ENCODE measurements at regions not wholly inside any gene's neighbourhood (a gene's known extent, or its start where the extent isn't known, plus 50 kb on each side); places are given as distances from the start of the nearest gene placed in this dataset.

DNA sequence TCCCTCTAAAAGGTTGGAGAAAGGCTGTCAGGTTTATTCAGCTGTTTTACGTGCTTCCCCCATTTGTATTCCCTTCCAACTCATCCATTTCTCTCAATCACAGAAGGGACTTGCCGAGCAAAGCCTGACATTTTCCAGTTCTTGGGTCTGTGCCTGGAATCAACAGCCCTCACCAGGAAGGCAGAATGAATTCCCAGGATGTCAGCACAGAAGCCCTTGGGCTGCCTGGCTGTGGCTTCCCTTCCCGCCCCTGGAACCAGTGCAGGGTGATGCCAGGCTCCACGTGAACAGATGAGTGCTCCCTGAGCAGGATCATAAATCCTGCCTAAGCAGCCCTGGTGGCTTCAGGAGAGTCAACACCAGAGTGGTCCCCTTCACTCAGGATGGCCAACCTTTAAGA lies 86.1 kb upstream of the CD83 start:
- DNase-seq (ENCODE audit: low read depth): no peak

DNA sequence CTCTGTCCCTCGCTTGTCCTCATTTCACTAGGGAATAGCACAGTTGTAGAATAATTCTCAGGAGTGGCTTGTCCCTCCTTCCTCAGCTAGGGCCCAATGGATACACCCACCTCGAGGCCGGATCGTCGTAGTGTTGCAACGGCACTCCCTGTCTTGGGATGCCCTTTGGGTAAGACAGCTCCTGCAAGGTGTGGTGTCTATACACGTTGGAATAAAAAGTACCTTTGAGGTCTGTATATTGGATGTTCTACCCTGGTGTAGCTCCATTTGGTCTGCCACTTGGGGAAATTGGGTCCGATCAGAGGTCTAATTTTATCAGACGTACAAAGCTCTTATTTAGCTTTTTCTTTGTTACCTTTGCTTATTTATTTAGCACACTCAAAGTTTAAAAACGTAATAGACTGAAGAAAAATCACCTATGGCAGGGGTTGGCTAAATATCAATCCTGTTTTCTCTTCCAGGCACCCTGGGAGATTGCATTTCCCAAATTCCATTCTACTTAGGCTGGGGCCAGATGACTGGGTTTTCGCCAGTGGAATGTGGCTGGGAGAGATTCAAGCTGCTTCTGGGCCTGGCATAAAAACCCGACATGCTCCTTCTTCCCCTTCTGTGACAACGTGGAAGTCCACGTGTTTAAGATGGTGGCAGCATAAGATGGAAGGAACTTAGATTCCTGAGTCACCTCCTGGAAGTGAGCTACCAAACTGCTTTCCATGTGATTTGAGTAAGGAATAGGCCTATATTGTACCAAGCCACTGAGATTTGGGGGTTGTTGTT lies 82.3 kb upstream of the CD83 start:
- DNase-seq (ENCODE audit: low read depth): no peak

DNA sequence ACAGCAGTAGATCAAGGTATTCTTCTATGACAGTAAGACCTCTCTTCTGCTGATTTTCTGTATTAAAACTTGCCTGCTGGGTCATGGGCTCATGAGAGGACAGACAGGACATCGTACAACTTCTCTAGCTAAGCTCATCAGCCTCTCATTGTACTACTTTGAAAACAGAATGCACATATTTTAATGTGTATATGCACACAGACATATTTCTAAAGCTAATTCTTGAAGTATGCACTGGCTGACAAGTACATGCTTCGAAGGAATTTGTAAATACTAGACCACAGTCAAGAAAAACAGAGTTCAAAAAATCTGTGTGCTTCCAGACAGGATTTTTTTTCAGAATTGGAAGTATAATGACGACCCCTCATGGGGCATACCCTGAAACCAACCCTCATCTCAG lies 81.7 kb upstream of the CD83 start:
- no peak for DNase-seq (ENCODE audit: low read depth)

DNA sequence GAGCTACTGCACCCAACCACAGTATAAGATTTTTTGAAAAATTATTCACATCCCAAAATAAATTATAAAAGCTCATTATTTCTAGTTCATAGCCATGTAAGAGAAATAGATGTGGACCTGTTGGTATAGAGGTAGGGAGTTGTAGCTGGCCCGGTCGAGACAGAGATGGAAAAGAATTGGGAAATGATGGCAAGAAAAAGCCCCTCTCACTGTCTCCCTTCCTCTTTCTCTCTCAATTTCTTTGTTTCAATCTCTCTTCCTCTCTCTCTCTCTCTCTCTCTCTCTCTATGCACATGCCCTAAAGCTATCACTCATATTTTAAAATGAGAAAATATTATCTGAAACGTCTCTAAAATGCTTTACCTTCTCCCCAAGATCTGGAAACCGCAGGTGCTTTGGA lies 80.7 kb upstream of the CD83 start:
- DNase-seq (ENCODE audit: low read depth): no peak

DNA sequence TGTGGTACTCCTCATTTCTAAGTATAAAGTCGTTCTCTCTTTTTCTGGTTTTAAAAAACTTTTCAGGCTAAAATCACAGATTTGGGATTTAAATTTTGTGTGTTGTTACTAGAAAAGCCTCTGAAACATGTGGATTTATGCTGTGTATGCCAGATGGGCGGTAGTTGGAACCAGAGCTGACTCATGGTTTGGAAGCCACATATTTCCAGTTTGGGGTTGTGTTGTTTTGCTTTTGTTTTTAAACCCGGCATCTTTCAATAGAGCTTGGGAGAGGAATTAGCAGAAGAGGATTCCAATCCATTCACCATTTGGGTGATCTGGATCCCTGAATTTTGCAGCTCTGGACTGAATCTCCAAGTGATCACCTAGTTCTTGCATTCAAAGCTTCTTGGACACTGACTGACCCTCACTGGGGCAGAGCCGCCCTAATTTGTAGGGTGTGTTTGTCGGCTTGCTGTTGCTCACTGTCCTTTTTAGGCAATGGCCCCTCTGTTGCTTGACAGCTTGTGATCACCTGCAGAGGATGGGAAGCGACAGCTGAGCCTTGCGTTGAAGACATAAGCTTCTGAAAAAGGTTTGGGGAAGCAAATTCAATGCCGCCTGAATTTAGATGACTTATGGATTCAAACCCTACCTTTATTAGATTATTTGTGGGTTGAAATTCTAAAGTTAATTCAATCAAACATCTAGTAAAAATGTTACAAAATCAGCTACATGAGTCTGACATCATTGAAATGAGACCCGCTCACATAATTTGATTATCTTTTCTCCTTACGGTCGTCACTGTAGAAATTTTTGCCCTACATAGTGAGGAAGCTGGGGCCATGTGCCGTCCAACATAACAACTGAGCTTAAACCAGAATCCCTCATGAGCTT lies 79.9 kb upstream of the CD83 start:
- DNase-seq (ENCODE audit: low read depth): no peak

DNA sequence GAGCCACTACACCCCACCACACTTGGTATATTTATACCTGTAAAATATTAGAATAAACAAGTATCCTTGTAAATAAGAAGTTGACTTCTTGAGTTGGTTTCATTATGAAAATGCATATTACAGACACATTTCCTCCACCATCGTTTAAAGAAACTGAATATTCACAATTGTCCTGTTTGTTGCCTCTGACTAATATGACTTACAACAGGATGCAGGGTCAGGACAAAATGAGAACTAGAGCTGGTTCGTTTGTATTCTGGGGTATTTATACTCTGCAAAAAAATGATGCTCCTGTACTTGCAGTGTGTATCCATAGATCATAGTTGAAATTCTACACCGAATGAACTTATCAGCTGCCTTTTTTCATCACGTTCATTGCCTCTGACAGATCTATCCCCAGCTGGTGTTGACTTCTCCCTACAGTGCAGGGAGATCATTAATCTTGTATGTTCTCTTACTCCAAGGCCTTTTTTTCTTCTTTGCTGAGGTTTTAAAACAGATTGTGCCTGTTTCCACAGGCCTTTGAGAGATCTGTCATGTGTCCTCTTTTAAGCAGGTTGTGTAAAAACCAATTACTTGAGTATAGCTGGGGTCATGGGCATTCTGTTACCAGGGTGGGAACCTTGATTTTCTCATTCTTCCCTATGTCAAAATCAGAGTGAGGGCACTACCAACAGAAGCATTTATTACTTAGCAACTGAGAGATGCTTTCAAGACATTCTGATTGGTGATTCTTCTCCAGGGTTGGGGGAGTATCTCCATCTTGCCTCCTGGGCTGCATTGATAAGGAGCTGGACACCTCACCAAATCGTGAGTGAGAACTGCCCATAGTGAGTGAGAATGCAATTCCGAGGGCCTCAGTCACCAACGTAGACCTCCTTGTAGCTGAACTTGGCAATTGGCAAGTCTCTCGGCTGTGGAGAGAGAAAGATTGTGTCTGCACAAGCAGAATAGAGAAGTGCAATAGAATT lies 78.8 kb upstream of the CD83 start:
- DNase-seq (ENCODE audit: low read depth): no peak

DNA sequence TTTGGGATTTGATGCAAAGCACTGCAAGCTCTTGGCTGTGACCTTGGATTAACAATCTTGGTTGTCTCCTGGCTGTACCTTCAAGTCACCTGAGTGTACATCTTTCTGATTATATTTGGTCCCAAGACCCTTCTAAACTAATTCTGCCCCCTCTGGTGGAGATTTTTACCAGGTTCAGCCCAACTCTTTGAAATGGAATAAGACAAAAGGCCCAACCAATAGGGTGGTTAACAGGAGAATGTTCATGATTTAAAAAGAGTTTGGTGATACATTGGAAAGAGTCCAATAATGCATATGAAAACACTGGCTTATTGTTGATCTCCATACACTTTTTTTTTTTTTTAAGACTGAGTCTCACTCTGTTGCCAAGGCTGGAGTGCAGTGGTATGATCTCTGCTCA lies 77.5 kb upstream of the CD83 start:
- no peak for DNase-seq (ENCODE audit: low read depth)

DNA sequence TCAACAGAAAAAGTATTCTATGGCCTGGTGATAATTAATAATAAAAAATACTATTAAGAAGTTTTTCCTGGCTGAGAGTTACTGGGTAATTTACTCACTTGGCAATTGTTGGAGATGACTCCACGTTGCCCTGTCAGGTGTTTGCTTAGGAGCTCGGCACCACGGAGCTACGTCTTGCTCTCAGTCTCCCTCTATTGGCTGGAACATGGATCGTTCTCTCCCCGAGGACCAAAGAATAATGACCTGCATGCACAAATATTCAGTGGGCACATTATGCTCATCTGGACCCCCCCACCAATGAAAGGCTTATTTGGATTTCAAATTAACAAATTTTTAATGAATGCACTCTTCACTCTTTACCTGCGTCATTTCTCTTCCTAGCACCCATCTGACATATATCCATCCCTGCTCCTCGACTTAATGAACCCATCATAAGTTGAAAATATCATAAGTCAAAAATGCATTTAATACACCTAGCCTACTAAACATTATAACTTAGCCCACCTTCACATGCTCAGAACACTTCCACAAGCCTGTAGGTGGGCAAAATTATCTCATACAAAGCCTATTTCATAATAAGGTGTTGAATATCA lies 71.0 kb upstream of the CD83 start:
- DNase-seq (ENCODE audit: low read depth): peak; percentile 15

DNA sequence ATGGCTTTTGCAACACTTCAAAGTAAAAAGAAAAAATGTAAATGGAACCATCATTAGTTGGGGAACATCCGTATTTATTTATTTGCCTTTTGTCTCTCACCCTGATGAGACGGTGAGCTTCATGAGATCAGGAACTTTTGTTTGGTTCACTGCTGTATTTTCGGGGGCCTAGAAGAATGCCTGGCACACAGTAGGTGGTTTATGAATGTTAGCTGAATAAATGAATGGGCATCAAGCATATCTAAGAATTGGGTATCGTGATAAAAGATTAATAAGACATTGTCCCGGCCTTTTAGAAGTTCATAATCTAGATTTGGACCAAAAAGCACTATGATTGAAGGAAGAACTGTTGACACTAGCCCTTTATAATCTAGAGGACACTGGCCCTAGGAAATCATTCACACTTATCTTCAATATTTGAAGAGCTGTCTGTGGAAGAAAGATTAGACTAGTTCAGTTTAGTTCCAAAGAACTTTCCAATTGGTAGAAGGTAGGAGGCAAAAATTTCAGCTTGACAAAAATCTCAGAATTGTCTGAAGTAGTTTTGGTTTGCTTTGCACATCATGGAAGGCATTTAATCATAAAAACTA lies 70.3 kb upstream of the CD83 start:
- no peak for DNase-seq (ENCODE audit: low read depth)

DNA sequence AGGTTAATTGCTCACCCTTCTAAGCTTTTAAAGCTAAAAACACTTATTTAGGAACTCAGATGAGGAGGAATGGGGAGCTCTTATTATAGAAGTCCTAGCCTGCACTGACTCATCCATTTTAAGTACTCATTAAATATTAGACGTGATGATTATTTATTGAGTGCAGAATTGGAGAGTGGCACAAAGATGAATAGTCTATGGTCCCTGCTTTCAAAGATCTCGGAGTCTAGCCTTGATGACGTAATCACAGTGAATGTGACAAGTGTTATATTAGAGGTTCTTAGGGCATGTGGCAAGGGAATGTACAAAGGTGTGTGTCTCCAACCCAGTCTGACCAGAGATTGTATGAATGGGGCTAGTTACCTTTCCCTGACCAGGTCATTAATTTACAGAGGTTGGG lies 68.7 kb upstream of the CD83 start:
- DNase-seq (ENCODE audit: low read depth): no peak

DNA sequence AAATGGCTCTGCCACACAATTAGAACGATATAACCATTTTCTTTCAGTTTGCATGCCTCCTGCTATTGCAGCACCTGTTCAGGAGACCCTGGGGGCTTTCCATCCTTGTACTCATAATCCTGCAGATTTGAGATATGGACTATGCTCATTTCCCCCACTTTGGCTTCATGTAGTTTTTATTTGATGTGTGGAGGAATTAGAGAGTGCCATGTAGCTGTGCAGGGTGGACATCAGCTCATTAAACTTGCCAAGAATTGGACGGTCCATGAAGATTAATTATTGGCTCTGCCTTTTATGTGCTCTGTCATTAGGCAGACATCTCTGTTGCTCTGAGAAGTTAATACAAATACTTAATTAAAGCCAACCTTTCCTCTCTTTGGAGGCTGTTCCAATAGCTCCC lies 66.2 kb upstream of the CD83 start:
- DNase-seq (ENCODE audit: low read depth): no peak

DNA sequence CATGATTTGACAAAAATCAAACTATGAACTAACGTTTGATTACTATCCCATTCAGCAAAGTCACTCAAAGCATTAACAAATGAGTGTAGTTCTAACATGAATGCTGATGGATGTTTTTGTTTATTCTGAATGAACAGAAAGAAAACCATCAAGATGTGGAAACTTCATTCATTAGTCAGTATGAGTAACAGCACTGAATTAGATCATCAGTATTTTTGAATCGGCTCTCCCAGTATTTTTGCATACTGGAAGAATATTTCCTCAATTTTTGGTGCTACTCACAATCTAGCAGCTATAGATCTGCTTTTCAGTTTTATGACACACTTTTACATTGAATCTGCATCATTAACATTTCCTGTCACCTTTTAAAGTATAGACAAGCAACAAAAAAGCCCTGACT lies 63.8 kb upstream of the CD83 start:
- no peak for DNase-seq (ENCODE audit: low read depth)

DNA sequence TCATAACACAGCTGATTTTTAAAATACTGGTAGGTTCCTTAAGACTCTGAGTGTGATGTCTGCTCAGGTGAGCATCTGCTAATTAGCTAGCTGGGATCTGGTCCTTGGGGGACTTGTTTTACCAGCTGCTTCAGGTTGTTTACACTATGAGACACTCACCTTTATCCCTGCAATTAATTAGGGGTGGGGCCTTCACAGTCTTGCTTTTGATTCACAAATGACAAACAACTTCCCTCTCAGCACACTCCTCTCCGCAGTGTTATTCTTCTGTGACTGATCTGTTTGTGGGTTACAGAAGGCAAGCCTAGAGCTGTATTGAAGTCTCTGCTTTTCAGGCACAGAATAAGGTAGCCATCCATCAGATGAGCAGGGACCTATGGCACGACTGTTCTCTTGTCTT lies 62.0 kb upstream of the CD83 start:
- DNase-seq (ENCODE audit: low read depth): no peak

DNA sequence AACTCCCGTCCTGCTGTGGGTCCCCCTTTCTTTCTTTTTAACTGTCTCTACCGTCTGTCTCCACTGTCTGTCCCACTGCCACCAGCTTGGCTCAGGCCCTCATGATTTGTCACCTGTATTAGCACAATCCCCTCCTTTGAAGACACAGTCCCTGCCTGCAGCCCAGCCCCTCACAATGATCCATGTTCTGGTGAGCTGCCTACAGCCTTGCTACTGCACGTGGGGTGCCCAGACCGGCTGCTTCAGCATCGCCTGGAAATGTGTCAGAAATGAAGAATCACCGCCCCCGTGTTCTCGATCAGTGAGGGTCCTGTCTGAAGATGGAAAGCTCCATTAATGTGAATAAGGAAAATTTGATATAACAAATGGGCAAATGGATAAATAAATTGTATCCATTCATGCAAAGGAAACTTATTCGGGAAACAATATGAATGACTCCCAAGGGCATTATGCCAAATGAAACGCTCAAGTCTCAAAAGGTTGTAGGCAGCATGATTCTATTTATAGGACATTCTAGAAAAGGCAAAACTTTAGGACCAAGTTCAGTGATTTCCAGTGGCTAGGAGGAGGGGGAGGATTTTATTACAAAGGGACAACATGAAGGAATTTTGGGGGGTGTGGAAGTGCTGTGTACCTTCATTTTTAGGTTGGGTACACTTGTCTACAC lies 59.4 kb upstream of the CD83 start:
- DNase-seq (ENCODE audit: low read depth): no peak

DNA sequence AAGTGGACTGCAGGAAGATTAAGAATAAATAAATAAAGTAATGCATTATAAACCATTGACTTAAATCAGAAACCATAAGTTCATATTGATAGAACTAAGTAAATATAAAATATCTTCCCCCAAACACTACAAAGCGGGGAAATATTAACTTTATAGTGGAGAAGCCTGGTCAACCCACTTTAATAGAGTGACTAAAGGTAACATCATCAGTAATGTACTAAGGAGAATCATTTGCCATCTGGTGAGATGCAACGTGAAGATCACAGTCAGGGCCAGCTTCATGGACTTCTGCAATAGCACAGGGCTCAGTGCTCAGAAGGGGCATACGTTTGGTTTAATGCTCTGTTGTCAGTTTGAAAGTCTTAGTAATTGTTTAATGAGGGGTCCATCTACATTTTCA lies 58.8 kb upstream of the CD83 start:
- DNase-seq (ENCODE audit: low read depth): no peak

DNA sequence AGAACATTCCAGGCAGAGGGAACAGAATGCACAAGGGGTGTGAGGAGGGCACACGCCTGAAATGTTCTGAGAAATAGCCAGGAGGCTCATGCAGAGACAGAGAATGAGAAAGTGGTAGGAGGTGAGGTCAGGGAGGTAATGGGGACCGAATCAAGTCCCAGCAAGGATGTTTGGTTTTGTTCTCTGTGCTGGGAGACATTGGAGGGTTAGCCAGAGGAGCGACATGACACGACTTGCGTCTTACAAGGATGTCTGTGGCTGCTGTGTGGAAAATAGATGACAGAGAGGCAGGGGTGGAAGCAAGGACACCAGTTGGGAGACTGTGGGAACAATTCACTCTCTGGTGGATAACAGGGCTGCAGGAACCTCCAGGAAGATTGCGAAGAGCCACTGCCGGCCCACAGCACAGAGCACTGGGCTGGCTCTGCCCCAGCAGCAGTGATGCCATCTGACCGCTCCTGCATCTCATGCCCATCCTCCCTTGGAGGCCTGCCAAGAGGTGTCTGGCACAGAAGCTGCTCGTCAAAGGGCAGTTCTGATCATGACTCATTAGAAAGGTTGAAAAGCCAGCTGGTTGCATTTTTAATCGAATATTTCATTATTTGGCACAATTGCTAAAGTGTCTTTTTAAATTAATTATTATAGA lies 57.7 kb upstream of the CD83 start:
- DNase-seq (ENCODE audit: low read depth): no peak

DNA sequence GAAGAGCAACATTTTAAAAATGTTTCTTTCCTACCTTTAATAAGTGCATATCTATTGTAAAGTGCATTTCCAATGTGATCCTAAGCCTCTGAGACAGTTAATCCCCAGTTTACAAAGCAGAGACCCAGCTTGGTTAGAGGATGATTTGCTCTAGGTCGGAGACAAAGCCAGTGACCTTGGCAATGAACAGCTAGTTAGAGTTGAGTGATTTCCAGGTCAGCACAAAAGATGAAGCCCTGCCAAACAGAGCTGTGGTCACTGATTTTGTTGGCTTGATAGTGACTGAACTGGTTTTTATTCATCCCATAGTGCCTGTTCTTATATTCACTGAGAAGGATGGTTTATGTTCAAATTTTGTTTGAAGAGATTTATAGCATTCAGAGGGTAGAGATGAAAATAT lies 56.6 kb upstream of the CD83 start:
- DNase-seq (ENCODE audit: low read depth): no peak

DNA sequence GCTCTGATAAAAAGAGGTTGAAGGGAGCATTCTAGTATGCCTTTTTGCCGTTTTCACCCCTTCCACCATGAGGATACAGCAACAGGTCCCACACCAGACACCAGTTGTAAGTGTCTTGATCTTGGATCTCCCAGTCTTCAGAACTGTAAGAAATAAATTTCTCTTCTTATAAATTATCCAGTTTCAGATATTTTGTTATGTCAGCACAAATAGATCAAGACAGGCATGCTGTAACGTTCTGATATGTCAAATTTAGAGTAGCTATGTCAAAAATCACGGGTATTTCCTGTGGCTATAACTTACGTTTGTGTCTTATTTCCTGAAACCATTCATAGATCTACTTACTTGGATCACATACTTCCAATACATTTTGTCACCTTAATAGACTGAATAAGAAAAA lies 55.9 kb upstream of the CD83 start:
- no peak for DNase-seq (ENCODE audit: low read depth)

DNA sequence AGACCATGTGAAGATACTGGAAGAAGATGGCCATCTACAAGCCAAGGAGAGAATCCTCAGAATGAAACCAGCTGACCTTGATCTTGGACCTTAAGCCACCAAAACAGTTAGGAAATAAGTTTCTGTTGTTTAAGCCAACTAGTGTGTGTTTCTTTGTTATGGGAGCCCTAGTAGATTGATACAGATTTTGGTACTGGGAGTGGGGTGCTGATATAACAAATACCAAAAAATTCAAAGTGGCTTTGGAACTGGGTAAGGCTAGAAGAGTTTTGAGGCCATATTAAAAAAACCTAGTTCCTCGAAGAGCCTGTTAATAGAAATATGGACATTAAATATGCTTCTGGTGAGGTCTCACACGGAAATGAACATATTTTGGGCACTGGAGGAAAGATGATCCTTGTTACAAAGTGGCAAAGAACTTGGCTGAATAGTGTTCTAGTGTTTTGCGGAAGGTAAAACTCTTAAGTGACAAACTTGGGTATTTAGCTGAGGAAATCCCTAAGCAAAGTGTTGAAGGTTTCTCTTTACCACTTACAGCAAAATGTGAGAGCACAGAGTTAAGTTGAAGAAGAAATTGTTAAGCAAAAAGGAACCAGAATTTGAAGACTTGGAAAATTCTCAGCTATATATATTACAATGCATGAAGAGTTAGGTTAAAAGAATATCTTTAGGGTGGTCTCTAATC lies 55.1 kb upstream of the CD83 start:
- DNase-seq (ENCODE audit: low read depth): no peak

DNA sequence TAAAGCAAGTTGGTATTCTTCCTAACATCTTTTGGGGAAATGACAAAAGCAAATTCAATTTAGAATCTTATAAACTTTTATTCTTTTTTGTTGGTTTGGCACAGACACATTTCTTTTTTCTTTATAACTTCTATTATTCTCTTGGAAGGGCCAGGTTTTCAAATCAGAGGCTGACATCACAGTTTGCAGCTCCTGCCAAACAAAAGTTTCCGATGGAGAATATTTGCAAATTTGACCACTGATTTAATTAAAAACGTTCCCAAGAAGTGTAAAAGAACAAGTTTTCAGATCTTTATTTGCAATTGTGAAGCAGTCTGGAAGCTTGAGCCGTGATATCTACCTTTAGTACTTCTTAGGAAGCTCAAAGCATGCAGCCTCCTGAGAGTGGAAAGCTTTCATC lies 53.8 kb upstream of the CD83 start:
- no peak for DNase-seq (ENCODE audit: low read depth)
